Gastrocnemius medialis (tissue), 4 donors: ENCODE measurements at regions not wholly inside any gene's neighbourhood (a gene's known extent, or its start where the extent isn't known, plus 50 kb on each side); places are given as distances from the start of the nearest gene placed in this dataset.

Source experiments
- POLR2A ChIP-seq, 2 donors: fragments of 450-650 bp; IDR thresholded peaks; one replicate each; pipeline ENCODE4 v1.6.1; 2017; ENCODE audit warnings: antibody characterized with exemption in 2 of 2, mild to moderate bottlenecking in 2 of 2, moderate library complexity in 2 of 2
- TF ChIP-seq, protein P1 (sequence below), 5 experiments: fragments of 450-650 bp in 3 of 5; fragments of 200-600 bp in 2 of 5; sonication (generic) in 2 of 5; IDR thresholded peaks in 4 of 5; conservative IDR thresholded peaks in 1 of 5; 1 replicate in 4 of 5; 2 replicates in 1 of 5; pipeline ENCODE4 v1.5.1; 2016 to 2019; ENCODE audit warnings: antibody characterized with exemption in 5 of 5, mild to moderate bottlenecking in 3 of 5, moderate library complexity in 3 of 5

DNA sequence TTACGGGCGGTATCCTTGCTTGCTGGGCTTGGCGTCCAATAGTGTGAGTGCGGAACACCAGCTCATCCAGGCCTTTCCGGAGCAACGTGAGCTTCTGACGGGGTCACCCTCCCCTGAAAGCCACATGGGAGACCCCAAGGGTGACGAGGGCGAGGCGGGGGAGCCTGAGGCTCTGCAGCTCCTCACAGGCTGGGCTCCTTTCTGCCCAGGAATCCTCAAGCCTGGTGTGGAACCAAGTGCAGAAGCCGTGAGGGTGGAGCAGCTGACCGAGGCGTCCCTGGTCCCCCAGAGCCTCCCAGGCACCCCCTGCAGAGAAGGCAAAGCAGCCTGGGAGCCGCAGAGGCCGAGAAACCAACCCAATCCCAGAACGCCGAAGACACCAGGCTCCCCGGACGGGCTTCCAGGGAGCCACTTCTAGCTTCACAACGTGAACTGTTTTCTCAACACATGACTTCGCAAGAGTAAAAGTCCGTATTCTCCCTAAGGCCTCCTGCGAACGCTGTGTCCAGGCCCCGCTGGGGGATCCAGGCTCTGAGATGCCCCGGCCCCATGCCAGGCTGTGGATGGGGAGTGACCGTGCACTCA is 530.3 kb downstream of the BRD1 start:
- TF ChIP-seq, protein P1, sequence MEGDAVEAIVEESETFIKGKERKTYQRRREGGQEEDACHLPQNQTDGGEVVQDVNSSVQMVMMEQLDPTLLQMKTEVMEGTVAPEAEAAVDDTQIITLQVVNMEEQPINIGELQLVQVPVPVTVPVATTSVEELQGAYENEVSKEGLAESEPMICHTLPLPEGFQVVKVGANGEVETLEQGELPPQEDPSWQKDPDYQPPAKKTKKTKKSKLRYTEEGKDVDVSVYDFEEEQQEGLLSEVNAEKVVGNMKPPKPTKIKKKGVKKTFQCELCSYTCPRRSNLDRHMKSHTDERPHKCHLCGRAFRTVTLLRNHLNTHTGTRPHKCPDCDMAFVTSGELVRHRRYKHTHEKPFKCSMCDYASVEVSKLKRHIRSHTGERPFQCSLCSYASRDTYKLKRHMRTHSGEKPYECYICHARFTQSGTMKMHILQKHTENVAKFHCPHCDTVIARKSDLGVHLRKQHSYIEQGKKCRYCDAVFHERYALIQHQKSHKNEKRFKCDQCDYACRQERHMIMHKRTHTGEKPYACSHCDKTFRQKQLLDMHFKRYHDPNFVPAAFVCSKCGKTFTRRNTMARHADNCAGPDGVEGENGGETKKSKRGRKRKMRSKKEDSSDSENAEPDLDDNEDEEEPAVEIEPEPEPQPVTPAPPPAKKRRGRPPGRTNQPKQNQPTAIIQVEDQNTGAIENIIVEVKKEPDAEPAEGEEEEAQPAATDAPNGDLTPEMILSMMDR (IDR thresholded peaks at IDR 0.05 in 4 of 5, conservative IDR thresholded peaks at IDR 0.05 in 1 of 5), result no peak
- no peak for TF ChIP-seq POLR2A (IDR thresholded peaks at IDR 0.05)
